Gastrocnemius medialis (tissue), 4 donors: ENCODE measurements at regions not wholly inside any gene's neighbourhood (a gene's known extent, or its start where the extent isn't known, plus 50 kb on each side); places are given as distances from the start of the nearest gene placed in this dataset.

ENCODE experiments used
- POLR2A ChIP-seq, 2 donors: fragments of 450-650 bp; IDR thresholded peaks; one replicate each; pipeline ENCODE4 v1.6.1; 2017; ENCODE audit warnings: antibody characterized with exemption in 2 of 2, mild to moderate bottlenecking in 2 of 2, moderate library complexity in 2 of 2
- TF ChIP-seq, protein P1 (sequence below), 5 experiments: fragments of 450-650 bp in 3 of 5; fragments of 200-600 bp in 2 of 5; sonication (generic) in 2 of 5; IDR thresholded peaks in 4 of 5; conservative IDR thresholded peaks in 1 of 5; 1 replicate in 4 of 5; 2 replicates in 1 of 5; pipeline ENCODE4 v1.5.1; 2016 to 2019; ENCODE audit warnings: antibody characterized with exemption in 5 of 5, mild to moderate bottlenecking in 3 of 5, moderate library complexity in 3 of 5

DNA sequence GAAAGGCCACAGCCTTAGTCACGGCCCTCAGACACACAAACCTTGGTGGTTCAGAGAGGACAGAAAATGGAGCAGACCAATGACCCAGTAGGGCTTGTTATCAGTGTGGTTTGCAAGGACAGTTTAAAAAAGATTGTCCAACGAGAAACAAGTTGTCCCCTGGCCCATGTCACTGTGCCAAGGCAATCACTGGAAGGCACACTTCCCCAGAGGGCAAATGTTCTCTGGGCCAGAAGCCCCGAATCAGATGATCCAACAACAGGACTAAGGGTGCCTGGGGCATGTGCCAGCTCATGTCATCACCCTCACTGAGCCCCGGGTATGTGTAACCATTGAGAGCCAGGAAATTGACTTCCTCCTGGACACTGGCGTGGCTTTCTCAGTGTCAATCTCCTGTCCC lies 950.1 kb upstream of the CTNND2 start:
- TF ChIP-seq, protein P1, sequence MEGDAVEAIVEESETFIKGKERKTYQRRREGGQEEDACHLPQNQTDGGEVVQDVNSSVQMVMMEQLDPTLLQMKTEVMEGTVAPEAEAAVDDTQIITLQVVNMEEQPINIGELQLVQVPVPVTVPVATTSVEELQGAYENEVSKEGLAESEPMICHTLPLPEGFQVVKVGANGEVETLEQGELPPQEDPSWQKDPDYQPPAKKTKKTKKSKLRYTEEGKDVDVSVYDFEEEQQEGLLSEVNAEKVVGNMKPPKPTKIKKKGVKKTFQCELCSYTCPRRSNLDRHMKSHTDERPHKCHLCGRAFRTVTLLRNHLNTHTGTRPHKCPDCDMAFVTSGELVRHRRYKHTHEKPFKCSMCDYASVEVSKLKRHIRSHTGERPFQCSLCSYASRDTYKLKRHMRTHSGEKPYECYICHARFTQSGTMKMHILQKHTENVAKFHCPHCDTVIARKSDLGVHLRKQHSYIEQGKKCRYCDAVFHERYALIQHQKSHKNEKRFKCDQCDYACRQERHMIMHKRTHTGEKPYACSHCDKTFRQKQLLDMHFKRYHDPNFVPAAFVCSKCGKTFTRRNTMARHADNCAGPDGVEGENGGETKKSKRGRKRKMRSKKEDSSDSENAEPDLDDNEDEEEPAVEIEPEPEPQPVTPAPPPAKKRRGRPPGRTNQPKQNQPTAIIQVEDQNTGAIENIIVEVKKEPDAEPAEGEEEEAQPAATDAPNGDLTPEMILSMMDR (IDR thresholded peaks at IDR 0.05 in 4 of 5, conservative IDR thresholded peaks at IDR 0.05 in 1 of 5): no peak
- no peak for TF ChIP-seq POLR2A (IDR thresholded peaks at IDR 0.05)
